ENCODE measurements at regions not wholly inside any gene's neighbourhood (a gene's known extent, or its start where the extent isn't known, plus 50 kb on each side); places are given as distances from the start of the nearest gene placed in this dataset.

GRCh38 chr9:30845136-30845535 lies 1539.3 kb upstream of the ACO1 start:
- Histone ChIP-seq H3K9me3 (no peaks in the 10 kb centered on the region), H3K36me3 (no peaks in the 10 kb centered on the region), H3K27me3 (no peaks in the 10 kb centered on the region), H3K4me3 (replicated peaks in 1 of 3) (no peak overlapping the region), H3K4me1 (no peaks in the 10 kb centered on the region), H3K27ac (no peak overlapping the region)
- DNase-seq, result no peak
- TF ChIP-seq POLR2A (IDR thresholded peaks at IDR 0.05) (no peak), CTCF (IDR thresholded peaks at IDR 0.05) (no peak)
- 63 to 65% methylated on average over 1 of the region's 1 CpG for WGBS, 2 donors
- intact Hi-C loops (cut with DNase I), result no loop called here

- no peaks in the 10 kb centered on the region for H3K36me3 ChIP-seq
- intact Hi-C loops (cut with DNase I), result no loop called here
- DNase-seq, result no peak
- no peaks in the 10 kb centered on the region for H3K27me3 ChIP-seq
- H3K4me3 ChIP-seq (replicated peaks in 1 of 3), result no peak overlapping the region
- no peaks in the 10 kb centered on the region for H3K4me1 ChIP-seq
- no peaks in the 10 kb centered on the region for H3K9me3 ChIP-seq
- TF ChIP-seq POLR2A (IDR thresholded peaks at IDR 0.05), result no peak
- TF ChIP-seq CTCF (IDR thresholded peaks at IDR 0.05), result no peak
- H3K27ac ChIP-seq, result no peak overlapping the region
- WGBS, 2 donors, result 72 to 78% methylated on average over 3 of the region's 3 CpGs
These were observed 1537.8 kb upstream of the ACO1 start for GRCh38 chr9:30846651-30847050.

GRCh38 chr9:30851600-30851999 lies 1532.8 kb upstream of the ACO1 start:
- no peaks in the 10 kb centered on the region for H3K4me1 ChIP-seq
- intact Hi-C loops (cut with DNase I), result no loop called here
- no peak for DNase-seq
- no peaks in the 10 kb centered on the region for H3K27me3 ChIP-seq
- no peaks in the 10 kb centered on the region for H3K36me3 ChIP-seq
- no peak for TF ChIP-seq CTCF (IDR thresholded peaks at IDR 0.05)
- no peak for TF ChIP-seq POLR2A (IDR thresholded peaks at IDR 0.05)
- no peaks in the 10 kb centered on the region for H3K9me3 ChIP-seq
- no peak overlapping the region for H3K4me3 ChIP-seq (replicated peaks in 1 of 3)
- no peak overlapping the region for H3K27ac ChIP-seq

- Histone ChIP-seq H3K36me3 (no peaks in the 10 kb centered on the region), H3K4me1 (no peaks in the 10 kb centered on the region), H3K4me3 (replicated peaks in 1 of 3) (no peak overlapping the region), H3K9me3 (no peaks in the 10 kb centered on the region), H3K27ac (no peak overlapping the region), H3K27me3 (no peaks in the 10 kb centered on the region)
- TF ChIP-seq POLR2A (IDR thresholded peaks at IDR 0.05), result no peak
- 82 to 91% methylated on average over 1 of the region's 1 CpG for WGBS, 2 donors
- DNase-seq, result no peak
- intact Hi-C loops (cut with DNase I), result no loop called here
These were observed 1483.7 kb upstream of the ACO1 start for GRCh38 chr9:30900706-30901105.

GRCh38 chr9:30913331-30913730 lies 1471.1 kb upstream of the ACO1 start:
- TF ChIP-seq CTCF (IDR thresholded peaks at IDR 0.05), result no peak
- no peak for TF ChIP-seq POLR2A (IDR thresholded peaks at IDR 0.05)
- no peaks in the 10 kb centered on the region for H3K9me3 ChIP-seq
- H3K27me3 ChIP-seq, result no peaks in the 10 kb centered on the region
- intact Hi-C loops (cut with DNase I), result no loop called here
- no peak overlapping the region for H3K27ac ChIP-seq
- no peaks in the 10 kb centered on the region for H3K4me1 ChIP-seq
- no peak for DNase-seq
- 45 to 47% methylated on average over 3 of the region's 3 CpGs for WGBS, 2 donors
- no peak overlapping the region for H3K4me3 ChIP-seq (replicated peaks in 1 of 3)
- H3K36me3 ChIP-seq, result no peaks in the 10 kb centered on the region

GRCh38 chr9:30915451-30915850 lies 1469.0 kb upstream of the ACO1 start:
- no peaks in the 10 kb centered on the region for H3K27me3 ChIP-seq
- intact Hi-C loops (cut with DNase I), result no loop called here
- H3K4me3 ChIP-seq (replicated peaks in 1 of 3), result no peak overlapping the region
- DNase-seq, result no peak
- no peak overlapping the region for H3K27ac ChIP-seq
- no peaks in the 10 kb centered on the region for H3K4me1 ChIP-seq
- WGBS, 2 donors, result 91 to 92% methylated on average over 4 of the region's 4 CpGs
- TF ChIP-seq CTCF (IDR thresholded peaks at IDR 0.05) (no peak), POLR2A (IDR thresholded peaks at IDR 0.05) (no peak)
- no peaks in the 10 kb centered on the region for H3K36me3 ChIP-seq
- no peaks in the 10 kb centered on the region for H3K9me3 ChIP-seq

Measured in thyroid gland (tissue), 4 donors.